WTC11 (cell line): ENCODE measurements at regions not wholly inside any gene's neighbourhood (a gene's known extent, or its start where the extent isn't known, plus 50 kb on each side); places are given as distances from the start of the nearest gene placed in this dataset.

Source experiments
- CREB1 ChIP-seq: sonication (generic); formaldehyde crosslinking; IDR thresholded peaks from 2 replicates; pipeline ENCODE4 v1.8.0; 2023; ENCODE audit warnings: mild to moderate bottlenecking, missing genetic modification reagents
- CREM ChIP-seq: sonication (generic); formaldehyde crosslinking; IDR thresholded peaks from 2 replicates; pipeline ENCODE4 v1.8.1; 2022; ENCODE audit warnings: mild to moderate bottlenecking, missing genetic modification reagents, moderate library complexity
- ELF4 ChIP-seq: sonication (generic); formaldehyde crosslinking; IDR thresholded peaks from 2 replicates; pipeline ENCODE4 v1.8.1; 2022; ENCODE audit warnings: low read depth, mild to moderate bottlenecking, moderate library complexity, missing genetic modification reagents
- ESRRA ChIP-seq: sonication (generic); formaldehyde crosslinking; IDR thresholded peaks from 2 replicates; pipeline ENCODE4 v1.8.1; 2022; ENCODE audit warnings: mild to moderate bottlenecking, missing genetic modification reagents, borderline replicate concordance
- FOXJ3 ChIP-seq: sonication (generic); formaldehyde crosslinking; IDR thresholded peaks from 2 replicates; pipeline ENCODE4 v1.9.0; 2021; ENCODE audit warnings: missing genetic modification reagents, mild to moderate bottlenecking, borderline replicate concordance
- JAZF1 ChIP-seq: fragments of 250-450 bp; sonication (Bioruptor Pico); IDR thresholded peaks from 2 replicates; pipeline ENCODE4 v1.9.0; 2021; ENCODE audit warnings: moderate library complexity, mild to moderate bottlenecking, inconsistent platforms
- JUN ChIP-seq: sonication (generic); formaldehyde crosslinking; IDR thresholded peaks from 2 replicates; pipeline ENCODE4 v1.8.0; 2023; ENCODE audit warnings: mild to moderate bottlenecking, missing genetic modification reagents
- NR2C2 ChIP-seq: sonication (generic); formaldehyde crosslinking; IDR thresholded peaks from 2 replicates; pipeline ENCODE4 v1.8.0; 2022; ENCODE audit warnings: mild to moderate bottlenecking, missing genetic modification reagents
- NR3C1 ChIP-seq: sonication (generic); formaldehyde crosslinking; conservative IDR thresholded peaks from 2 replicates; pipeline ENCODE4 v1.8.1; 2023; ENCODE audit warnings: low read depth, mild to moderate bottlenecking, missing genetic modification reagents
- SMAD3 ChIP-seq: sonication (generic); formaldehyde crosslinking; IDR thresholded peaks from 2 replicates; pipeline ENCODE4 v1.8.0; 2022; ENCODE audit warnings: missing genetic modification reagents, mild to moderate bottlenecking, borderline replicate concordance
- ZNF416 ChIP-seq: fragments of 250-450 bp; sonication (Bioruptor Pico); IDR thresholded peaks from 2 replicates; pipeline ENCODE4 v1.9.0; 2021; ENCODE audit warnings: mild to moderate bottlenecking, inconsistent platforms
- TF ChIP-seq, protein P1 (sequence below): fragments of 200-600 bp; IDR thresholded peaks from 2 replicates; pipeline ENCODE4 v1.8.0; 2022; ENCODE audit warnings: antibody characterized with exemption
- TF ChIP-seq, protein P2 (sequence below): sonication (generic); formaldehyde crosslinking; IDR thresholded peaks from 2 replicates; pipeline ENCODE4 v1.8.0; 2023; ENCODE audit warnings: missing genetic modification reagents

DNA sequence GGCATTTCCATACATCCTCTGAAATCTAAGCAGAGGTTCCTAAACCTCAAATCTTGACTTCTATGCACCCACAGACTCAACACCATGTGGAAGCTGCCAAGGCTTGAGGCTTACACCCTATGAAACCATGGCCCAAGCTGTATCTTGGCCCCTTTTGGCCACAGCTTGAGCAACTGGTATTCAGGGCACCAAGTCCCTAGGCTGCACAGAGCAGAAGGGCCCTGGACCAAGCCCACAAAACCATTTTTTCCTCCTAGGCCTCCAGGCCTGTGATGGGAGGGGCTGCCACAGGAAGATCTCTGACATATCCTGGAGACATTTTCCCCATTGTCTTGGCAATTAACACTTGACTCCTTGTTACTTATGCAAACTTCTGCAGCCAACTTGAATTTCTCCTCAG, 54.4 kb upstream of the IL12A start:
- TF ChIP-seq, protein P1, sequence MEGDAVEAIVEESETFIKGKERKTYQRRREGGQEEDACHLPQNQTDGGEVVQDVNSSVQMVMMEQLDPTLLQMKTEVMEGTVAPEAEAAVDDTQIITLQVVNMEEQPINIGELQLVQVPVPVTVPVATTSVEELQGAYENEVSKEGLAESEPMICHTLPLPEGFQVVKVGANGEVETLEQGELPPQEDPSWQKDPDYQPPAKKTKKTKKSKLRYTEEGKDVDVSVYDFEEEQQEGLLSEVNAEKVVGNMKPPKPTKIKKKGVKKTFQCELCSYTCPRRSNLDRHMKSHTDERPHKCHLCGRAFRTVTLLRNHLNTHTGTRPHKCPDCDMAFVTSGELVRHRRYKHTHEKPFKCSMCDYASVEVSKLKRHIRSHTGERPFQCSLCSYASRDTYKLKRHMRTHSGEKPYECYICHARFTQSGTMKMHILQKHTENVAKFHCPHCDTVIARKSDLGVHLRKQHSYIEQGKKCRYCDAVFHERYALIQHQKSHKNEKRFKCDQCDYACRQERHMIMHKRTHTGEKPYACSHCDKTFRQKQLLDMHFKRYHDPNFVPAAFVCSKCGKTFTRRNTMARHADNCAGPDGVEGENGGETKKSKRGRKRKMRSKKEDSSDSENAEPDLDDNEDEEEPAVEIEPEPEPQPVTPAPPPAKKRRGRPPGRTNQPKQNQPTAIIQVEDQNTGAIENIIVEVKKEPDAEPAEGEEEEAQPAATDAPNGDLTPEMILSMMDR, result no peak
- TF ChIP-seq CREB1 (CRISPR knock-in tag) (no peak), NR2C2 (CRISPR knock-in tag) (no peak), NR3C1 (CRISPR knock-in tag) (no peak), ESRRA (no peak), SMAD3 (CRISPR knock-in tag) (no peak), CREM (CRISPR knock-in tag) (no peak), JUN (no peak), ZNF416 (no peak), JAZF1 (CRISPR knock-in tag) (no peak), FOXJ3 (CRISPR knock-in tag) (no peak), ELF4 (CRISPR knock-in tag) (no peak)
- TF ChIP-seq, protein P2, sequence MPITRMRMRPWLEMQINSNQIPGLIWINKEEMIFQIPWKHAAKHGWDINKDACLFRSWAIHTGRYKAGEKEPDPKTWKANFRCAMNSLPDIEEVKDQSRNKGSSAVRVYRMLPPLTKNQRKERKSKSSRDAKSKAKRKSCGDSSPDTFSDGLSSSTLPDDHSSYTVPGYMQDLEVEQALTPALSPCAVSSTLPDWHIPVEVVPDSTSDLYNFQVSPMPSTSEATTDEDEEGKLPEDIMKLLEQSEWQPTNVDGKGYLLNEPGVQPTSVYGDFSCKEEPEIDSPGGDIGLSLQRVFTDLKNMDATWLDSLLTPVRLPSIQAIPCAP (CRISPR knock-in tag), result no peak
